IMR-90 (cell line): ENCODE measurements at regions not wholly inside any gene's neighbourhood (a gene's known extent, or its start where the extent isn't known, plus 50 kb on each side); places are given as distances from the start of the nearest gene placed in this dataset.

Experiments used
- ATAC-seq: fragments of 200-7000 bp; cut with Tn5 transposase; 2 replicates; pipeline ENCODE4 v1.9.1; 2020; ENCODE audit warnings: low read depth, mild to moderate bottlenecking, moderate library complexity
- BruUV-seq: library from RNA; stranded (reverse); fragments of 400-500 nt; replicated peaks from 2 replicates; lab custom pipeline; 2021; lab: Mats Ljungman, UMichigan
- CTCF ChIA-PET: fragments of 300-600 bp; formaldehyde crosslinking; extraction: SDS; loops from one replicate; lab custom pipeline; 2021; ENCODE audit warnings: antibody characterized with exemption; lab: Yijun Ruan, JAX
- POLR2A ChIA-PET: fragments of 300-600 bp; sonication (Branson Sonifier 250); formaldehyde crosslinking; loops from one replicate; lab custom pipeline; 2022; ENCODE audit warnings: antibody characterized with exemption; ENCODE audit not compliant: unreplicated experiment; lab: Charles Lee
- DNase-seq: peaks from one replicate; pipeline ENCODE4 v3.0.0; 2013
- H2AFZ ChIP-seq: replicated peaks from 2 replicates; pipeline ENCODE3; 2013; ENCODE audit warnings: low read length, mild to moderate bottlenecking; ENCODE audit not compliant: poor library complexity
- H2AK5ac ChIP-seq: 2 replicates; pipeline ENCODE4 v1.6.1; 2013; ENCODE audit warnings: low read depth, low read length, inconsistent platforms
- H2AK9ac ChIP-seq: replicated peaks from 2 replicates; pipeline ENCODE3; 2013; ENCODE audit warnings: mild to moderate bottlenecking, low read depth, low read length, moderate library complexity; ENCODE audit not compliant: poor library complexity
- H2BK120ac ChIP-seq: 2 replicates; pipeline ENCODE4 v1.6.1; 2013; ENCODE audit warnings: low read depth, low read length, inconsistent platforms
- H2BK15ac ChIP-seq: 3 replicates; pipeline ENCODE4 v1.6.1; 2013; ENCODE audit warnings: low read depth, low read length, inconsistent platforms
- H2BK20ac ChIP-seq: 2 replicates; pipeline ENCODE4 v1.6.1; 2013; ENCODE audit warnings: low read depth, mild to moderate bottlenecking, inconsistent platforms, low read length, moderate library complexity
- H2BK5ac ChIP-seq: 2 replicates; pipeline ENCODE4 v1.6.1; 2013; ENCODE audit warnings: mild to moderate bottlenecking, low read depth, low read length, inconsistent platforms; ENCODE audit not compliant: poor library complexity, severe bottlenecking
- H3K14ac ChIP-seq: replicated peaks from 2 replicates; pipeline ENCODE4 v1.6.1; 2013; ENCODE audit warnings: low read depth, low read length, inconsistent platforms
- H3K18ac ChIP-seq: 2 replicates; pipeline ENCODE4 v1.6.1; 2013; ENCODE audit warnings: low read depth, low read length, control low read depth
- H3K23ac ChIP-seq: 2 replicates; pipeline ENCODE4 v1.6.1; 2013; ENCODE audit warnings: low read depth, low read length, inconsistent platforms
- H3K27ac ChIP-seq: 2 replicates; pipeline ENCODE4 v1.5.1; 2013; ENCODE audit warnings: mild to moderate bottlenecking, control low read depth, low read length; ENCODE audit not compliant: insufficient read depth
- H3K27me3 ChIP-seq: 2 replicates; pipeline ENCODE4 v1.6.1; 2013; ENCODE audit warnings: low read length; ENCODE audit not compliant: control insufficient read depth, insufficient read depth
- H3K36me3 ChIP-seq: 2 replicates; pipeline ENCODE4 v1.6.1; 2013; ENCODE audit warnings: low read length, mixed read lengths; ENCODE audit not compliant: control insufficient read depth, insufficient read depth
- H3K4ac ChIP-seq: 2 replicates; pipeline ENCODE4 v1.6.1; 2013; ENCODE audit warnings: low read depth, low read length, inconsistent platforms
- H3K4me1 ChIP-seq: 2 replicates; pipeline ENCODE4 v1.6.1; 2013; ENCODE audit warnings: low read length, mixed read lengths; ENCODE audit not compliant: control insufficient read depth, insufficient read depth
- H3K4me2 ChIP-seq: 2 replicates; pipeline ENCODE4 v1.6.1; 2013; ENCODE audit warnings: low read depth, mild to moderate bottlenecking, control low read depth, low read length, moderate library complexity
- H3K4me3 ChIP-seq: 2 replicates; pipeline ENCODE4 v1.5.1; 2013; ENCODE audit warnings: low read depth, mild to moderate bottlenecking, control low read depth, low read length, moderate library complexity; ENCODE audit not compliant: insufficient read depth
- H3K56ac ChIP-seq: 2 replicates; pipeline ENCODE4 v1.6.1; 2013; ENCODE audit warnings: low read length, inconsistent platforms; ENCODE audit not compliant: insufficient read depth; ENCODE audit errors: extremely low read depth
- H3K79me1 ChIP-seq, 2 experiments: 2 replicates each; pipeline ENCODE4 v1.6.1; 2013; ENCODE audit warnings: low read length in 2 of 2, inconsistent platforms in 1 of 2, low read depth in 1 of 2
- H3K9ac ChIP-seq: 2 replicates; pipeline ENCODE4 v1.6.1; 2013; ENCODE audit warnings: low read depth, low read length, control low read depth
- H3K9me1 ChIP-seq: 2 replicates; pipeline ENCODE4 v1.6.1; 2013; ENCODE audit warnings: low read length, inconsistent platforms; ENCODE audit not compliant: insufficient read depth
- H3K9me3 ChIP-seq: 2 replicates; pipeline ENCODE4 v1.6.1; 2013; ENCODE audit warnings: low read length; ENCODE audit not compliant: control insufficient read depth, insufficient read depth
- H4K20me1 ChIP-seq: 2 replicates; pipeline ENCODE4 v1.6.1; 2013; ENCODE audit warnings: low read length, inconsistent platforms; ENCODE audit not compliant: insufficient read depth
- H4K5ac ChIP-seq: 2 replicates; pipeline ENCODE4 v1.6.1; 2013; ENCODE audit warnings: mild to moderate bottlenecking, low read depth, low read length, control low read depth
- H4K8ac ChIP-seq, 2 experiments: 2 replicates each; pipeline ENCODE4 v1.6.1; 2013; ENCODE audit warnings: low read depth in 2 of 2, low read length in 2 of 2, control low read depth in 1 of 2, inconsistent platforms in 1 of 2
- H4K91ac ChIP-seq: 2 replicates; pipeline ENCODE4 v1.6.1; 2013; ENCODE audit warnings: low read depth, low read length, inconsistent platforms; ENCODE audit not compliant: insufficient read depth
- BHLHE40 ChIP-seq: fragments of 150-350 bp; IDR thresholded peaks from 2 replicates; pipeline ENCODE4 v1.6.1; 2016; ENCODE audit warnings: mild to moderate bottlenecking, low read depth, low read length
- CEBPB ChIP-seq: IDR thresholded peaks from 2 replicates; pipeline ENCODE4 v1.6.1; 2012; ENCODE audit warnings: low read depth, low read length, improper control_type of control experiment
- CHD1 ChIP-seq: IDR thresholded peaks from 2 replicates; pipeline ENCODE4 v1.6.1; 2012; ENCODE audit warnings: low read depth, low read length, improper control_type of control experiment
- ELK1 ChIP-seq: fragments of 150-350 bp; IDR thresholded peaks from 2 replicates; pipeline ENCODE4 v1.6.1; 2016; ENCODE audit warnings: low read depth, mild to moderate bottlenecking, low read length, moderate library complexity, borderline replicate concordance
- FOS ChIP-seq: fragments of 150-350 bp; IDR thresholded peaks from 2 replicates; pipeline ENCODE4 v1.6.1; 2016; ENCODE audit warnings: low read depth, low read length
- MAFK ChIP-seq: IDR thresholded peaks from 2 replicates; pipeline ENCODE4 v1.6.1; 2012; ENCODE audit warnings: low read depth, low read length, improper control_type of control experiment
- MAZ ChIP-seq: IDR thresholded peaks from 2 replicates; pipeline ENCODE4 v1.6.1; 2012; ENCODE audit warnings: low read depth, mild to moderate bottlenecking, low read length, improper control_type of control experiment, moderate library complexity, borderline replicate concordance
- MXI1 ChIP-seq: IDR thresholded peaks from 2 replicates; pipeline ENCODE4 v1.6.1; 2012; ENCODE audit warnings: low read depth, mild to moderate bottlenecking, low read length, moderate library complexity, borderline replicate concordance
- NFE2L2 ChIP-seq: fragments of 150-350 bp; IDR thresholded peaks from 2 replicates; pipeline ENCODE4 v1.6.1; 2016; ENCODE audit warnings: low read depth, mild to moderate bottlenecking, low read length
- POLR2A ChIP-seq: IDR thresholded peaks from 2 replicates; pipeline ENCODE4 v1.6.1; 2012; ENCODE audit warnings: mild to moderate bottlenecking, low read depth, low read length
- RAD21 ChIP-seq: IDR thresholded peaks from 2 replicates; pipeline ENCODE4 v1.6.1; 2012; ENCODE audit warnings: low read length, improper control_type of control experiment
- RCOR1 ChIP-seq: IDR thresholded peaks from 2 replicates; pipeline ENCODE4 v1.6.1; 2012; ENCODE audit warnings: mild to moderate bottlenecking, low read length, improper control_type of control experiment; ENCODE audit not compliant: insufficient replicate concordance
- RFX5 ChIP-seq: IDR thresholded peaks from 2 replicates; pipeline ENCODE4 v1.8.0; 2012; ENCODE audit warnings: low read depth, mild to moderate bottlenecking, low read length, moderate library complexity
- SMC3 ChIP-seq: fragments of 150-350 bp; IDR thresholded peaks from 2 replicates; pipeline ENCODE4 v1.6.1; 2016; ENCODE audit warnings: low read depth, mild to moderate bottlenecking, antibody characterized with exemption, low read length, moderate library complexity
- USF2 ChIP-seq: fragments of 150-350 bp; IDR thresholded peaks from 2 replicates; pipeline ENCODE4 v1.6.1; 2017; ENCODE audit warnings: mild to moderate bottlenecking, antibody characterized with exemption, low read length, low read depth
- WGBS, 2 experiments: methylation state at CpG; one replicate each; pipeline versions ENCODE4 v1.1.5 to v1.1.7; 2013; ENCODE audit warnings: missing lambda C conversion rate in 2 of 2; ENCODE audit not compliant: insufficient read length in 1 of 2; ENCODE audit errors: extremely low coverage in 2 of 2; 5-methylcytosine and 5-hydroxymethylcytosine counted together
- dilution Hi-C: fragments of 300-500 bp; cut with HindIII; formaldehyde crosslinking; loops from one replicate; pipeline ENCODE4 v1.14.3; 2018; ENCODE audit warnings: low sequenced_read_pairs; ENCODE audit not compliant: unreplicated experiment
- in situ Hi-C: fragments of 300-500 bp; cut with MboI; formaldehyde crosslinking; loops from 3 replicates; pipeline ENCODE4 v1.14.3; 2019; ENCODE audit warnings: low sequenced_read_pairs, inconsistent platforms, mixed read lengths
- intact Hi-C: fragments of 100-400 bp; cut with micrococcal nuclease; formaldehyde crosslinking; loops from 2 replicates; pipeline ENCODE4 v1.10.0; 2022

- H4K20me1 ChIP-seq, result no peaks in the 10 kb centered on the region
- no peak for DNase-seq
- no peak overlapping the region for H3K18ac ChIP-seq
- intact Hi-C loops, result no loop called here
- H4K8ac ChIP-seq, result no peak overlapping the region
- no peak overlapping the region for H2AK9ac ChIP-seq
- H2BK5ac ChIP-seq, result no peak overlapping the region
- no peak overlapping the region for H3K9ac ChIP-seq
- no peak overlapping the region for H4K5ac ChIP-seq
- no peaks in the 10 kb centered on the region for H3K9me1 ChIP-seq
- CTCF ChIA-PET, result no interaction called here
- H3K27me3 ChIP-seq, result no peaks in the 10 kb centered on the region
- H3K56ac ChIP-seq, result no peak overlapping the region
- H3K79me1 ChIP-seq, result no peaks in the 10 kb centered on the region
- no peaks in the 10 kb centered on the region for H3K36me3 ChIP-seq
- no peak overlapping the region for H2BK20ac ChIP-seq
- H3K4me2 ChIP-seq, result no peak overlapping the region
- no CpG with 5 or more reads among the region's 3 CpGs for whole genome bisulfite sequencing, 2 experiments
- peaks cover 12% of the 10 kb centered on the region for H3K9me3 ChIP-seq
- no TSS peak for BruUV-seq
- H3K14ac ChIP-seq, result no peak overlapping the region
- no peak overlapping the region for H2BK15ac ChIP-seq
- no peak overlapping the region for H2AFZ ChIP-seq
- TF ChIP-seq MAZ (no peak), NFE2L2 (no peak), RCOR1 (no peak), SMC3 (no peak), MXI1 (no peak), POLR2A (no peak), RAD21 (no peak), FOS (no peak), BHLHE40 (no peak), ELK1 (no peak), CHD1 (no peak), CEBPB (no peak), RFX5 (no peak), MAFK (no peak), USF2 (no peak)
- no peak overlapping the region for H3K27ac ChIP-seq
- POLR2A ChIA-PET, result no interaction called here
- no peak overlapping the region for H3K4ac ChIP-seq
- no peak overlapping the region for H2AK5ac ChIP-seq
- no peak overlapping the region for H3K23ac ChIP-seq
- H3K4me1 ChIP-seq, result no peaks in the 10 kb centered on the region
- H4K91ac ChIP-seq, result no peak overlapping the region
- in situ Hi-C loops, result no loop called here
- ATAC-seq, result no peak
- H2BK120ac ChIP-seq, result no peak overlapping the region
- H3K4me3 ChIP-seq, result no peak overlapping the region
- dilution Hi-C loops, result no loop called here
These were observed 213.6 kb upstream of the GALNTL6 start for GRCh38 chr4:171599628-171600027.
